CD14-positive monocyte (primary cell): ENCODE measurements at regions not wholly inside any gene's neighbourhood (a gene's known extent, or its start where the extent isn't known, plus 50 kb on each side); places are given as distances from the start of the nearest gene placed in this dataset.

Source experiments
- DNase-seq, 3 donors: peaks; one replicate each; pipeline ENCODE4 v3.0.0-alpha.2; 2011 to 2022
- H2AFZ ChIP-seq: 2 replicates; pipeline ENCODE4 v1.6.0; 2012; ENCODE audit warnings: mild to moderate bottlenecking, low read depth, low read length, inconsistent platforms; ENCODE audit not compliant: insufficient read depth, poor library complexity, severe bottlenecking
- H3K27ac ChIP-seq, 2 donors: 1 replicate in 1 of 2; 2 replicates in 1 of 2; pipeline ENCODE4 v1.5.1; 2012 to 2013; ENCODE audit warnings: low read length in 2 of 2, control low read depth in 1 of 2, inconsistent platforms in 1 of 2, low read depth in 1 of 2, mild to moderate bottlenecking in 1 of 2
- H3K27me3 ChIP-seq, 2 donors: one replicate each; pipeline versions ENCODE4 v1.6.0 to v1.6.1; 2011 to 2013; ENCODE audit warnings: low read length in 2 of 2; ENCODE audit not compliant: control insufficient read depth in 2 of 2, insufficient read depth in 2 of 2
- H3K36me3 ChIP-seq, 2 donors: replicated peaks in 1 of 2; 1 replicate in 1 of 2; 2 replicates in 1 of 2; pipeline versions ENCODE4 v1.5.1 to v1.6.1; 2012 to 2013; ENCODE audit warnings: low read length in 2 of 2, control low read depth in 1 of 2, inconsistent platforms in 1 of 2, mild to moderate bottlenecking in 1 of 2; ENCODE audit not compliant: insufficient read depth in 2 of 2, control insufficient read depth in 1 of 2
- H3K4me1 ChIP-seq, 2 donors: 1 replicate in 1 of 2; 2 replicates in 1 of 2; pipeline versions ENCODE4 v1.5.1 to v1.6.1; 2012 to 2013; ENCODE audit warnings: low read length in 2 of 2, control low read depth in 1 of 2, inconsistent platforms in 1 of 2, mild to moderate bottlenecking in 1 of 2, moderate library complexity in 1 of 2; ENCODE audit not compliant: insufficient read depth in 2 of 2, control insufficient read depth in 1 of 2
- H3K4me2 ChIP-seq: replicated peaks from 2 replicates; pipeline ENCODE3; 2012; ENCODE audit warnings: low read length, moderate library complexity, mild to moderate bottlenecking; ENCODE audit not compliant: poor library complexity, severe bottlenecking; ENCODE audit errors: extremely low read depth
- H3K4me3 ChIP-seq, 3 experiments: fragments of 200-600 bp in 1 of 3; sonication (generic) in 1 of 3; replicated peaks in 1 of 3; 1 replicate in 2 of 3; 2 replicates in 1 of 3; pipeline ENCODE4 v1.5.1; 2011 to 2013; ENCODE audit warnings: low read length in 3 of 3, mild to moderate bottlenecking in 3 of 3, control low read depth in 2 of 3, low read depth in 2 of 3, inconsistent platforms in 1 of 3, moderate library complexity in 1 of 3
- H3K79me2 ChIP-seq: 2 replicates; pipeline ENCODE4 v1.6.0; 2012; ENCODE audit warnings: mild to moderate bottlenecking, control low read depth, inconsistent platforms, low read length, moderate library complexity; ENCODE audit not compliant: insufficient read depth
- H3K9ac ChIP-seq: 2 replicates; pipeline ENCODE4 v1.6.0; 2017; ENCODE audit warnings: low read length, mild to moderate bottlenecking; ENCODE audit not compliant: insufficient read depth, poor library complexity, severe bottlenecking
- H3K9me3 ChIP-seq, 2 donors: replicated peaks in 1 of 2; 1 replicate in 1 of 2; 2 replicates in 1 of 2; pipeline versions ENCODE4 v1.5.1 to v1.6.1; 2012 to 2013; ENCODE audit warnings: low read length in 2 of 2, control low read depth in 1 of 2; ENCODE audit not compliant: control insufficient read depth in 1 of 2, insufficient read depth in 1 of 2
- H4K20me1 ChIP-seq: 2 replicates; pipeline ENCODE4 v1.6.0; 2012; ENCODE audit warnings: mild to moderate bottlenecking, low read length, control low read depth, moderate library complexity; ENCODE audit not compliant: insufficient read depth
- H3K27ac Mint-ChIP-seq, 7 donors: one replicate each; pipeline ENCODE4 v1.8.0; 2020; ENCODE audit warnings: mild to moderate bottlenecking in 7 of 7, mixed read lengths in 7 of 7, moderate library complexity in 6 of 7, inconsistent platforms in 2 of 7
- H3K27me3 Mint-ChIP-seq, 3 donors: one replicate each; pipeline ENCODE4 v1.8.0; 2021 to 2022; ENCODE audit warnings: low read depth in 3 of 3, mild to moderate bottlenecking in 3 of 3, mixed read lengths in 3 of 3, moderate library complexity in 3 of 3, inconsistent platforms in 1 of 3
- H3K36me3 Mint-ChIP-seq, 2 donors: one replicate each; pipeline ENCODE4 v1.8.0; 2020; ENCODE audit warnings: mixed read lengths in 2 of 2, inconsistent platforms in 1 of 2, mild to moderate bottlenecking in 1 of 2
- H3K4me1 Mint-ChIP-seq: one replicate; pipeline ENCODE4 v1.8.0; 2020; ENCODE audit warnings: mild to moderate bottlenecking, mixed read lengths
- H3K4me3 Mint-ChIP-seq, 2 donors: one replicate each; pipeline ENCODE4 v1.8.0; 2020; ENCODE audit warnings: mild to moderate bottlenecking in 2 of 2, mixed read lengths in 2 of 2, moderate library complexity in 1 of 2
- H3K9me3 Mint-ChIP-seq, 7 donors: one replicate each; pipeline ENCODE4 v1.8.0; 2020 to 2022; ENCODE audit warnings: mixed read lengths in 7 of 7, mild to moderate bottlenecking in 6 of 7, moderate library complexity in 6 of 7, inconsistent platforms in 2 of 7
- CTCF ChIP-seq: fragments of 200-600 bp; IDR thresholded peaks from one replicate; pipeline ENCODE4 v1.8.0; 2022; ENCODE audit warnings: antibody characterized with exemption, mild to moderate bottlenecking
- WGBS: methylation state at CpG from one replicate; pipeline ENCODE4 v1.1.5; 2013; ENCODE audit warnings: missing lambda C conversion rate; ENCODE audit not compliant: insufficient coverage; 5-methylcytosine and 5-hydroxymethylcytosine counted together
- intact Hi-C, 2 donors: fragments of 100-400 bp; cut with micrococcal nuclease; formaldehyde crosslinking; loops; one replicate each; pipeline versions ENCODE4 v1.15.0 to v1.15.1; 2023

DNA sequence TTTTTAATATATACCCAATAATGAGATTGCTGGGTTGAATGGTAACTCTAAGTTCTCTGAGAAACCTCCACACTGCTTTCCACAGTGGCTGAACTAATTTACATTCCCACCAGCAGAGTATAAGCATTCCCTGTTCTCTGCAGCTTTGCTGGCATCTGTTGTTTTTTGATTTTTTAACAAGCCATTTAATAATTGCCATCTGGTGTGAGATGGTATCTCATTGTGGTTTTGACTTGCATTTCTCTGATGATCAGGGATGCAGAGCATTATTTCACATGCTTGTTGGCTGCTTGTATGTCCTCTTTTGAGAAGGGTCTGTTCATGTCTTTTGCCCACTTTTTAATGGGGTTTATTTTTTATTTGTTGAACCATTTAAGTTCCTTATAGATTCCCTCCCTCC lies 75.0 kb upstream of the EPHB3 start:
- Histone ChIP-seq H3K4me2 (no peak overlapping the region), H3K9me3 (no peaks in the 10 kb centered on the region), H3K4me3 (no peak overlapping the region), H3K9ac (no peak overlapping the region), H3K4me1 (peaks cover 6 to 8% of the 10 kb centered on the region in 2 donors), H4K20me1 (no peaks in the 10 kb centered on the region), H3K27ac (no peak overlapping the region), H3K27me3 (no peaks in the 10 kb centered on the region), H3K79me2 (no peaks in the 10 kb centered on the region), H2AFZ (no peak overlapping the region), H3K36me3 (no peaks in the 10 kb centered on the region)
- Mint-ChIP-seq H3K4me3 (no peak overlapping the region), H3K27ac (no peak overlapping the region), H3K27me3 (peaks cover 0 to 2% (median 1%) of the 10 kb centered on the region in 3 donors), H3K36me3 (no peaks in the 10 kb centered on the region), H3K4me1 (peaks cover 2% of the 10 kb centered on the region), H3K9me3 (peaks cover 0 to 1% (median 0%) of the 10 kb centered on the region in 7 donors)
- no peak for DNase-seq
- intact Hi-C loops = no loop called here
- no peak for TF ChIP-seq CTCF

DNA sequence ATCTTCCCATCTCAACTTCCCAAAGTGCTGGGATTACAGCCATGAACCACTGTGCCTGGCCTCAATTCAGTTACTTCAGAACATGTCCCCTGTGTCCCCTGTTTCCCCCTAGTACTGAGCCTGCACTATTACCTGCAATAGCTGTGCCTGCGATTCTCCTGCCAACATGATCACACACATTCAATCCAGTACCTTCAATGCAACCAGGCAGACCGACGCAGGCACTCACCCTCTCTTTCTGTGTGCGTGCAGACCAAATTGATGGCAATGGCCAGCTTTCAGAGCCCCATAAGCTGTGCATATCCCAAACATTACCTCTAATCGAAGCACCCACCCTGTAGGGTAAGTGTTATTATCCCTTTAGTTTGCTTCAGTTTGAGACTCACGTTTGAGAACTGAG lies 73.0 kb upstream of the EPHB3 start:
- Mint-ChIP-seq H3K4me3 (no peak overlapping the region), H3K36me3 (no peaks in the 10 kb centered on the region), H3K27me3 (peaks cover 0 to 2% (median 1%) of the 10 kb centered on the region in 3 donors), H3K27ac (no peak overlapping the region), H3K4me1 (peaks cover 18% of the 10 kb centered on the region), H3K9me3 (peaks cover 0 to 1% (median 0%) of the 10 kb centered on the region in 7 donors)
- Histone ChIP-seq H3K27ac (no peak overlapping the region), H3K4me2 (no peak overlapping the region), H3K9ac (no peak overlapping the region), H4K20me1 (no peaks in the 10 kb centered on the region), H3K9me3 (no peaks in the 10 kb centered on the region), H2AFZ (no peak overlapping the region), H3K79me2 (no peaks in the 10 kb centered on the region), H3K36me3 (no peaks in the 10 kb centered on the region), H3K4me3 (no peak overlapping the region), H3K4me1 (peaks cover 22 to 25% of the 10 kb centered on the region in 2 donors), H3K27me3 (no peaks in the 10 kb centered on the region)
- DNase-seq = no peak
- 100% methylated on average over 1 of the region's 6 CpGs for WGBS
- intact Hi-C loops = no loop called here
- TF ChIP-seq CTCF = no peak
